Activated naive CD4-positive, alpha-beta T cell treated with anti-CD3 and anti-CD28 coated beads, Interleukin-2, amount 10 ng/mL, durations not matched to agents 7 days and 5 days (primary cell): ENCODE measurements at regions not wholly inside any gene's neighbourhood (a gene's known extent, or its start where the extent isn't known, plus 50 kb on each side); places are given as distances from the start of the nearest gene placed in this dataset.
A peak's percentile ranks its signal among the peaks of the same experiment; 100 is the strongest.

Experiments
- CTCF ChIA-PET: fragments of 350-600 bp; sonication (Branson Sonifier 250); formaldehyde crosslinking; loops from one replicate; lab custom pipeline; 2021; ENCODE audit warnings: antibody characterized with exemption; lab: Charles Lee
- DNase-seq: peaks from one replicate; pipeline ENCODE4 v3.0.0-alpha.2; 2020
- H3K27ac Mint-ChIP-seq: one replicate; pipeline ENCODE4 v1.8.0; 2021; ENCODE audit warnings: mild to moderate bottlenecking, moderate library complexity, mixed read lengths
- H3K27me3 Mint-ChIP-seq: one replicate; pipeline ENCODE4 v1.8.0; 2021; ENCODE audit warnings: mild to moderate bottlenecking, mixed read lengths
- H3K36me3 Mint-ChIP-seq: one replicate; pipeline ENCODE4 v1.8.0; 2021; ENCODE audit warnings: mixed read lengths
- H3K4me1 Mint-ChIP-seq: one replicate; pipeline ENCODE4 v1.8.0; 2021; ENCODE audit warnings: mixed read lengths
- H3K4me3 Mint-ChIP-seq: one replicate; pipeline ENCODE4 v1.8.0; 2021; ENCODE audit warnings: mild to moderate bottlenecking, moderate library complexity, mixed read lengths
- H3K9me3 Mint-ChIP-seq: one replicate; pipeline ENCODE4 v1.8.0; 2021; ENCODE audit warnings: mixed read lengths

GRCh38 chr13:111905609-111905945 is 161.4 kb upstream of the SOX1 start:
- H3K27ac Mint-ChIP-seq = no peak overlapping the region
- CTCF ChIA-PET = no interaction called here
- H3K27me3 Mint-ChIP-seq = no peaks in the 10 kb centered on the region

GRCh38 chr13:111906306-111906705 is 160.6 kb upstream of the SOX1 start:
- Mint-ChIP-seq H3K4me3 (no peak overlapping the region), H3K36me3 (no peaks in the 10 kb centered on the region), H3K4me1 (no peaks in the 10 kb centered on the region), H3K27me3 (no peaks in the 10 kb centered on the region), H3K27ac (no peak overlapping the region), H3K9me3 (peaks cover 3% of the 10 kb centered on the region)
- CTCF ChIA-PET = no interaction called here
- DNase-seq = peak; percentile 3

More at GRCh38 chr13:111905609-111905945, 161.4 kb upstream of the SOX1 start:
- no peak for DNase-seq
- H3K9me3 Mint-ChIP-seq = peaks cover 3% of the 10 kb centered on the region
- no peaks in the 10 kb centered on the region for H3K4me1 Mint-ChIP-seq
- H3K36me3 Mint-ChIP-seq = no peaks in the 10 kb centered on the region
- H3K4me3 Mint-ChIP-seq = no peak overlapping the region

GRCh38 chr13:111906816-111907215 is 160.1 kb upstream of the SOX1 start:
- DNase-seq = peak; percentile 1
- no peak overlapping the region for H3K27ac Mint-ChIP-seq
- H3K4me3 Mint-ChIP-seq = no peak overlapping the region
- peaks cover 3% of the 10 kb centered on the region for H3K9me3 Mint-ChIP-seq
- CTCF ChIA-PET = no interaction called here
- no peaks in the 10 kb centered on the region for H3K4me1 Mint-ChIP-seq
- H3K27me3 Mint-ChIP-seq = no peaks in the 10 kb centered on the region
- no peaks in the 10 kb centered on the region for H3K36me3 Mint-ChIP-seq

GRCh38 chr13:111907341-111907880 is 159.5 kb upstream of the SOX1 start:
- DNase-seq = peak; percentile 5
- no peaks in the 10 kb centered on the region for H3K27me3 Mint-ChIP-seq
- CTCF ChIA-PET = no interaction called here
- H3K4me1 Mint-ChIP-seq = no peaks in the 10 kb centered on the region
- H3K9me3 Mint-ChIP-seq = peaks cover 3% of the 10 kb centered on the region
- H3K4me3 Mint-ChIP-seq = no peak overlapping the region
- H3K27ac Mint-ChIP-seq = no peak overlapping the region
- H3K36me3 Mint-ChIP-seq = no peaks in the 10 kb centered on the region

GRCh38 chr13:111908361-111908760 is 158.6 kb upstream of the SOX1 start:
- CTCF ChIA-PET = no interaction called here
- DNase-seq = peak; percentile 15
- H3K27ac Mint-ChIP-seq = no peak overlapping the region
- H3K9me3 Mint-ChIP-seq = peaks cover 3% of the 10 kb centered on the region
- no peaks in the 10 kb centered on the region for H3K36me3 Mint-ChIP-seq
- H3K4me3 Mint-ChIP-seq = no peak overlapping the region
- H3K4me1 Mint-ChIP-seq = no peaks in the 10 kb centered on the region
- H3K27me3 Mint-ChIP-seq = no peaks in the 10 kb centered on the region

GRCh38 chr13:111908981-111909380 is 158.0 kb upstream of the SOX1 start:
- DNase-seq = peak; percentile 0
- CTCF ChIA-PET = no interaction called here
- H3K36me3 Mint-ChIP-seq = no peaks in the 10 kb centered on the region

GRCh38 chr13:111909501-111909900 is 157.4 kb upstream of the SOX1 start:
- Mint-ChIP-seq H3K36me3 (no peaks in the 10 kb centered on the region), H3K27me3 (no peaks in the 10 kb centered on the region), H3K9me3 (peaks cover 3% of the 10 kb centered on the region), H3K27ac (no peak overlapping the region), H3K4me1 (no peaks in the 10 kb centered on the region), H3K4me3 (no peak overlapping the region)
- no peak for DNase-seq
- CTCF ChIA-PET = no interaction called here

More at GRCh38 chr13:111908981-111909380, 158.0 kb upstream of the SOX1 start:
- H3K9me3 Mint-ChIP-seq = peaks cover 3% of the 10 kb centered on the region
- H3K27ac Mint-ChIP-seq = no peak overlapping the region
- no peaks in the 10 kb centered on the region for H3K27me3 Mint-ChIP-seq
- H3K4me3 Mint-ChIP-seq = no peak overlapping the region
- no peaks in the 10 kb centered on the region for H3K4me1 Mint-ChIP-seq

GRCh38 chr13:111909971-111910671 is 156.8 kb upstream of the SOX1 start:
- no peaks in the 10 kb centered on the region for H3K36me3 Mint-ChIP-seq
- no peak overlapping the region for H3K27ac Mint-ChIP-seq
- peaks cover 3% of the 10 kb centered on the region for H3K9me3 Mint-ChIP-seq
- H3K4me3 Mint-ChIP-seq = no peak overlapping the region
- H3K27me3 Mint-ChIP-seq = no peaks in the 10 kb centered on the region
- CTCF ChIA-PET = no interaction called here
- peak; percentile 6 for DNase-seq
- no peaks in the 10 kb centered on the region for H3K4me1 Mint-ChIP-seq

- H3K36me3 Mint-ChIP-seq = no peaks in the 10 kb centered on the region
- no peak for DNase-seq
- H3K4me3 Mint-ChIP-seq = no peak overlapping the region
- H3K4me1 Mint-ChIP-seq = no peaks in the 10 kb centered on the region
- H3K27me3 Mint-ChIP-seq = no peaks in the 10 kb centered on the region
- CTCF ChIA-PET = no interaction called here
- H3K27ac Mint-ChIP-seq = no peak overlapping the region
- H3K9me3 Mint-ChIP-seq = no peaks in the 10 kb centered on the region
Measured at GRCh38 chr13:111911121-111911720, 155.7 kb upstream of the SOX1 start.

- Mint-ChIP-seq H3K4me1 (no peaks in the 10 kb centered on the region), H3K4me3 (no peak overlapping the region), H3K36me3 (no peaks in the 10 kb centered on the region), H3K27me3 (no peaks in the 10 kb centered on the region), H3K9me3 (no peaks in the 10 kb centered on the region), H3K27ac (no peak overlapping the region)
- CTCF ChIA-PET = no interaction called here
- no peak for DNase-seq
Measured at GRCh38 chr13:111911754-111912452, 155.0 kb upstream of the SOX1 start.

- DNase-seq = no peak
- Mint-ChIP-seq H3K4me3 (no peak overlapping the region), H3K27ac (no peak overlapping the region), H3K4me1 (no peaks in the 10 kb centered on the region), H3K36me3 (no peaks in the 10 kb centered on the region), H3K9me3 (no peaks in the 10 kb centered on the region), H3K27me3 (no peaks in the 10 kb centered on the region)
- CTCF ChIA-PET = no interaction called here
Measured at GRCh38 chr13:111912453-111912866, 154.5 kb upstream of the SOX1 start.

GRCh38 chr13:111912991-111913760 is 153.8 kb upstream of the SOX1 start:
- H3K4me3 Mint-ChIP-seq = no peak overlapping the region
- H3K9me3 Mint-ChIP-seq = no peaks in the 10 kb centered on the region
- DNase-seq = peak; percentile 4
- no peak overlapping the region for H3K27ac Mint-ChIP-seq
- H3K27me3 Mint-ChIP-seq = no peaks in the 10 kb centered on the region
- no peaks in the 10 kb centered on the region for H3K4me1 Mint-ChIP-seq
- no peaks in the 10 kb centered on the region for H3K36me3 Mint-ChIP-seq
- CTCF ChIA-PET = interaction anchor here (0.5 kb wide), 1 partner anchor 421 kb away, joined by 3 read pairs; no protein-coding TSS in a partner anchor

- no peaks in the 10 kb centered on the region for H3K36me3 Mint-ChIP-seq
- H3K27ac Mint-ChIP-seq = no peak overlapping the region
- H3K4me3 Mint-ChIP-seq = no peak overlapping the region
- no peaks in the 10 kb centered on the region for H3K27me3 Mint-ChIP-seq
- H3K4me1 Mint-ChIP-seq = no peaks in the 10 kb centered on the region
- DNase-seq = no peak
- no peaks in the 10 kb centered on the region for H3K9me3 Mint-ChIP-seq
- CTCF ChIA-PET = interaction anchor here (0.5 kb wide), 1 partner anchor 421 kb away, joined by 3 read pairs; no protein-coding TSS in a partner anchor
Measured at GRCh38 chr13:111913761-111914140, 153.2 kb upstream of the SOX1 start.
